Osteoblast (primary cell): ENCODE measurements at regions not wholly inside any gene's neighbourhood (a gene's known extent, or its start where the extent isn't known, plus 50 kb on each side); places are given as distances from the start of the nearest gene placed in this dataset.

Experiments
- DNase-seq: peaks from one replicate; pipeline ENCODE4 v3.0.0; 2011; ENCODE audit warnings: low spot score, mixed read lengths; ENCODE audit not compliant: insufficient read length; ENCODE audit errors: missing footprints
- H2AFZ ChIP-seq: 2 replicates; pipeline ENCODE4 v1.6.0; 2011; ENCODE audit warnings: mild to moderate bottlenecking, low read length
- H3K27ac ChIP-seq: 2 replicates; pipeline ENCODE4 v1.5.1; 2011; ENCODE audit warnings: mild to moderate bottlenecking, low read depth, low read length, moderate library complexity
- H3K27me3 ChIP-seq: 2 replicates; pipeline ENCODE4 v1.6.0; 2012; ENCODE audit warnings: mild to moderate bottlenecking, control low read depth, inconsistent platforms, low read length, moderate library complexity; ENCODE audit not compliant: insufficient read depth
- H3K36me3 ChIP-seq: 2 replicates; pipeline ENCODE4 v1.5.1; 2011; ENCODE audit warnings: mild to moderate bottlenecking, low read length, control low read depth, moderate library complexity; ENCODE audit not compliant: insufficient read depth
- H3K4me1 ChIP-seq: 2 replicates; pipeline ENCODE4 v1.5.1; 2011; ENCODE audit warnings: mild to moderate bottlenecking, low read length, control low read depth, moderate library complexity; ENCODE audit not compliant: insufficient read depth
- H3K4me2 ChIP-seq: 2 replicates; pipeline ENCODE4 v1.6.0; 2011; ENCODE audit warnings: mild to moderate bottlenecking, low read length; ENCODE audit not compliant: insufficient read depth
- H3K4me3 ChIP-seq: fragments of 200-600 bp; sonication (generic); 3 replicates; pipeline ENCODE4 v1.5.1; 2012; ENCODE audit warnings: mild to moderate bottlenecking, low read length, inconsistent platforms; ENCODE audit not compliant: insufficient read depth
- H3K79me2 ChIP-seq: 2 replicates; pipeline ENCODE4 v1.6.0; 2012; ENCODE audit warnings: mild to moderate bottlenecking, low read length, control low read depth, inconsistent platforms; ENCODE audit not compliant: insufficient read depth
- H3K9me3 ChIP-seq: 2 replicates; pipeline ENCODE4 v1.5.1; 2011; ENCODE audit warnings: low read depth, low read length, control low read depth
- H4K20me1 ChIP-seq: 2 replicates; pipeline ENCODE4 v1.6.0; 2012; ENCODE audit warnings: mild to moderate bottlenecking, low read length, control low read depth; ENCODE audit not compliant: insufficient read depth
- TF ChIP-seq, protein P1 (sequence below): IDR thresholded peaks from 2 replicates; pipeline ENCODE4 v1.5.1; 2011; ENCODE audit warnings: mild to moderate bottlenecking, low read depth, low read length, moderate library complexity; ENCODE audit errors: extremely low read depth

DNA sequence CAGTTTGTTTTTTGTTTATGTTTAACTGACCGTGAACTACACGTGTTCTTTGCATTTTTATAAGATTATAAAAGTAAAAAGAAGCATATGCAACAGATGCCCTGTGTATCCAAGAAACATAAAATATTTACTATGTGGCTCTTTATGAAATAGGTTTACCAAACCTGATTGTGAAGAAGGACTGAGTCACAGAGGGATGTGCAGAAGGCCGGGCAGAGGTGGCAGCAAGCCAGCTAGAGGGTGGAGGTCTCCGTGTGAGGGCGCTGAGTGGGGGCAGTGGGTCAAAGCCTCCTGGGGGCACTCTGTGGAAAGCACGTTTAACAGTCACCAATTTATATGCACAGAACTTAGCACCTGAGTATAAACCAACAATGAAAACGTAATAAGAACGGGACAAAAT lies 97.2 kb downstream of the TMEM18 start:
- Histone ChIP-seq H3K27ac (no peak overlapping the region), H2AFZ (no peak overlapping the region), H3K79me2 (no peaks in the 10 kb centered on the region), H3K9me3 (no peaks in the 10 kb centered on the region), H3K4me1 (no peaks in the 10 kb centered on the region), H4K20me1 (no peaks in the 10 kb centered on the region), H3K27me3 (no peaks in the 10 kb centered on the region), H3K4me2 (no peak overlapping the region), H3K4me3 (no peak overlapping the region), H3K36me3 (no peaks in the 10 kb centered on the region)
- TF ChIP-seq, protein P1, sequence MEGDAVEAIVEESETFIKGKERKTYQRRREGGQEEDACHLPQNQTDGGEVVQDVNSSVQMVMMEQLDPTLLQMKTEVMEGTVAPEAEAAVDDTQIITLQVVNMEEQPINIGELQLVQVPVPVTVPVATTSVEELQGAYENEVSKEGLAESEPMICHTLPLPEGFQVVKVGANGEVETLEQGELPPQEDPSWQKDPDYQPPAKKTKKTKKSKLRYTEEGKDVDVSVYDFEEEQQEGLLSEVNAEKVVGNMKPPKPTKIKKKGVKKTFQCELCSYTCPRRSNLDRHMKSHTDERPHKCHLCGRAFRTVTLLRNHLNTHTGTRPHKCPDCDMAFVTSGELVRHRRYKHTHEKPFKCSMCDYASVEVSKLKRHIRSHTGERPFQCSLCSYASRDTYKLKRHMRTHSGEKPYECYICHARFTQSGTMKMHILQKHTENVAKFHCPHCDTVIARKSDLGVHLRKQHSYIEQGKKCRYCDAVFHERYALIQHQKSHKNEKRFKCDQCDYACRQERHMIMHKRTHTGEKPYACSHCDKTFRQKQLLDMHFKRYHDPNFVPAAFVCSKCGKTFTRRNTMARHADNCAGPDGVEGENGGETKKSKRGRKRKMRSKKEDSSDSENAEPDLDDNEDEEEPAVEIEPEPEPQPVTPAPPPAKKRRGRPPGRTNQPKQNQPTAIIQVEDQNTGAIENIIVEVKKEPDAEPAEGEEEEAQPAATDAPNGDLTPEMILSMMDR, result no peak
- DNase-seq, result no peak

DNA sequence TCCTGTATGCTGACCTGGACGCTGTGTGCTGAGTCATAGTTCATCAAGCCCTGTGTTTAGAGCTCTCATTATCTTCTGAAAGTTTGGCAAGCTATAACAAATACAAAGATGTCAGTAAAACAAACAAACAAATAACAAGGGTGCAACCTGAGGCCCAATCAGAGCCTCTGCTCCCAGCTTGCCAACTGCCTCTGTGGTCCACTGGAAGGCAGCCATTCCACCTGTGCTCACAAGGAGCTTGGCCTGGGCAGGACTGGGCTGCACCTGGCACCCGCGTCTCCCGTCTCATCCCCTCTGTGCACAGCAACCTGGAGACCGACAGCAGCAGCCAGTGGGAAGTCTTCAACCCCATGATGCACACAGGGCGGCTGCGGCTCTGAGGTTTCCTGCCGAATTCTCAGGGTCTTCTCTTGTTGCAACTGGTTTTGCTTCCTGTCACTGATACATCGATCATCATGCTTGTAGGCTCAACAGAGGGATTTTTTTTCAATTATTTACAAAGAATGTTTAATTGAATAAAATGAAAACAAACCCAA lies 97.8 kb downstream of the TMEM18 start:
- DNase-seq, result no peak
- no peaks in the 10 kb centered on the region for H4K20me1 ChIP-seq
- H3K4me1 ChIP-seq, result no peaks in the 10 kb centered on the region
- no peak overlapping the region for H3K4me3 ChIP-seq
- H3K27me3 ChIP-seq, result no peaks in the 10 kb centered on the region
- H3K79me2 ChIP-seq, result no peaks in the 10 kb centered on the region
- H2AFZ ChIP-seq, result no peak overlapping the region
- no peak overlapping the region for H3K4me2 ChIP-seq
- no peaks in the 10 kb centered on the region for H3K36me3 ChIP-seq
- no peaks in the 10 kb centered on the region for H3K9me3 ChIP-seq
- TF ChIP-seq, protein P1, result no peak
- H3K27ac ChIP-seq, result no peak overlapping the region

DNA sequence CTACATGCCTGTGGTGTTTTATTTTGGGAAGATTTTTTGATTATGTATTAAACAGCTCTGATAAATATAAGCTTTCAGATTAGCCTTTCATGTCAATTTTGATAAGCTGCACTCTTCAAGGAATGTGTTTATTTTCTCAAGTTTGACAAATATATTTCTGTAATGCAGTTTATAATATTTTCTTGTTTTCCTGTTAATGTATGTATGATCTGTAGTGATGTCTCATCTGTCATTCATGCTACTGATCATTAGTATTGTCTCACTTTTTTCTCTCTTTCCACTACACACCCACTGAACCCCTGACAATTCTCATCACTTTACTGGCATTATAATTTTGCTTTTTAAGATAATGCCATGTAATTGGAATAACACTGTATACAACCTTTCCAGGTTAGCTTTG lies 100.9 kb downstream of the TMEM18 start:
- DNase-seq, result no peak
- Histone ChIP-seq H3K4me3 (no peak overlapping the region), H3K9me3 (no peaks in the 10 kb centered on the region), H3K27me3 (no peaks in the 10 kb centered on the region), H3K79me2 (no peaks in the 10 kb centered on the region), H3K27ac (no peak overlapping the region), H3K36me3 (no peaks in the 10 kb centered on the region), H2AFZ (no peak overlapping the region), H3K4me2 (no peak overlapping the region), H4K20me1 (no peaks in the 10 kb centered on the region), H3K4me1 (no peaks in the 10 kb centered on the region)
- TF ChIP-seq, protein P1, result no peak

- no peak overlapping the region for H3K4me2 ChIP-seq
- H3K4me3 ChIP-seq, result no peak overlapping the region
- no peak for DNase-seq
- H4K20me1 ChIP-seq, result no peaks in the 10 kb centered on the region
- H3K27ac ChIP-seq, result no peak overlapping the region
- TF ChIP-seq, protein P1, result no peak
- no peaks in the 10 kb centered on the region for H3K36me3 ChIP-seq
- no peaks in the 10 kb centered on the region for H3K79me2 ChIP-seq
- H3K27me3 ChIP-seq, result no peaks in the 10 kb centered on the region
- H2AFZ ChIP-seq, result no peak overlapping the region
- no peaks in the 10 kb centered on the region for H3K4me1 ChIP-seq
- H3K9me3 ChIP-seq, result no peaks in the 10 kb centered on the region
Observed at GRCh38 chr2:575727-576236, 101.4 kb downstream of the TMEM18 start.
